ENCODE measurements at regions not wholly inside any gene's neighbourhood (a gene's known extent, or its start where the extent isn't known, plus 50 kb on each side); places are given as distances from the start of the nearest gene placed in this dataset.
A peak's percentile ranks its signal among the peaks of the same experiment; 100 is the strongest.

- H3K27ac Mint-ChIP-seq = no peak overlapping the region
- ATAC-seq (no peak), DNase-seq (ENCODE audit: low spot score) (no peak)
- no peak overlapping the region for H3K4me3 ChIP-seq
- no peak overlapping the region for H2AFZ ChIP-seq
- H3K4me1 Mint-ChIP-seq = no peaks in the 10 kb centered on the region
- no peaks in the 10 kb centered on the region for H3K27me3 ChIP-seq (ENCODE audit: insufficient read depth)
- no peaks in the 10 kb centered on the region for H3K36me3 ChIP-seq (ENCODE audit: insufficient read depth)
- peaks cover 5% of the 10 kb centered on the region for H3K27me3 Mint-ChIP-seq (ENCODE audit: insufficient read depth, low read depth, poor library complexity)
- no peak overlapping the region for H3K4me3 Mint-ChIP-seq
- TF ChIP-seq CREB1 (CRISPR knock-in tag; IDR thresholded peaks at IDR 0.05; ENCODE audit: low read depth) (no peak), ZNF114 (CRISPR knock-in tag; IDR thresholded peaks at IDR 0.05) (no peak), STAT1 (IDR thresholded peaks at IDR 0.05; ENCODE audit: unreplicated experiment) (no peak), NANOG (IDR thresholded peaks at IDR 0.05; ENCODE audit: borderline replicate concordance) (no peak)
- TF ChIP-seq, protein P1, sequence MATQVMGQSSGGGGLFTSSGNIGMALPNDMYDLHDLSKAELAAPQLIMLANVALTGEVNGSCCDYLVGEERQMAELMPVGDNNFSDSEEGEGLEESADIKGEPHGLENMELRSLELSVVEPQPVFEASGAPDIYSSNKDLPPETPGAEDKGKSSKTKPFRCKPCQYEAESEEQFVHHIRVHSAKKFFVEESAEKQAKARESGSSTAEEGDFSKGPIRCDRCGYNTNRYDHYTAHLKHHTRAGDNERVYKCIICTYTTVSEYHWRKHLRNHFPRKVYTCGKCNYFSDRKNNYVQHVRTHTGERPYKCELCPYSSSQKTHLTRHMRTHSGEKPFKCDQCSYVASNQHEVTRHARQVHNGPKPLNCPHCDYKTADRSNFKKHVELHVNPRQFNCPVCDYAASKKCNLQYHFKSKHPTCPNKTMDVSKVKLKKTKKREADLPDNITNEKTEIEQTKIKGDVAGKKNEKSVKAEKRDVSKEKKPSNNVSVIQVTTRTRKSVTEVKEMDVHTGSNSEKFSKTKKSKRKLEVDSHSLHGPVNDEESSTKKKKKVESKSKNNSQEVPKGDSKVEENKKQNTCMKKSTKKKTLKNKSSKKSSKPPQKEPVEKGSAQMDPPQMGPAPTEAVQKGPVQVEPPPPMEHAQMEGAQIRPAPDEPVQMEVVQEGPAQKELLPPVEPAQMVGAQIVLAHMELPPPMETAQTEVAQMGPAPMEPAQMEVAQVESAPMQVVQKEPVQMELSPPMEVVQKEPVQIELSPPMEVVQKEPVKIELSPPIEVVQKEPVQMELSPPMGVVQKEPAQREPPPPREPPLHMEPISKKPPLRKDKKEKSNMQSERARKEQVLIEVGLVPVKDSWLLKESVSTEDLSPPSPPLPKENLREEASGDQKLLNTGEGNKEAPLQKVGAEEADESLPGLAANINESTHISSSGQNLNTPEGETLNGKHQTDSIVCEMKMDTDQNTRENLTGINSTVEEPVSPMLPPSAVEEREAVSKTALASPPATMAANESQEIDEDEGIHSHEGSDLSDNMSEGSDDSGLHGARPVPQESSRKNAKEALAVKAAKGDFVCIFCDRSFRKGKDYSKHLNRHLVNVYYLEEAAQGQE (IDR thresholded peaks at IDR 0.05; ENCODE audit: unreplicated experiment) = no peak
- TF ChIP-seq, protein P2, sequence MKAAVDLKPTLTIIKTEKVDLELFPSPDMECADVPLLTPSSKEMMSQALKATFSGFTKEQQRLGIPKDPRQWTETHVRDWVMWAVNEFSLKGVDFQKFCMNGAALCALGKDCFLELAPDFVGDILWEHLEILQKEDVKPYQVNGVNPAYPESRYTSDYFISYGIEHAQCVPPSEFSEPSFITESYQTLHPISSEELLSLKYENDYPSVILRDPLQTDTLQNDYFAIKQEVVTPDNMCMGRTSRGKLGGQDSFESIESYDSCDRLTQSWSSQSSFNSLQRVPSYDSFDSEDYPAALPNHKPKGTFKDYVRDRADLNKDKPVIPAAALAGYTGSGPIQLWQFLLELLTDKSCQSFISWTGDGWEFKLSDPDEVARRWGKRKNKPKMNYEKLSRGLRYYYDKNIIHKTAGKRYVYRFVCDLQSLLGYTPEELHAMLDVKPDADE (IDR thresholded peaks at IDR 0.05) = no peak
- no peaks in the 10 kb centered on the region for H3F3A ChIP-seq (replicated peaks; ENCODE audit: low read depth)
- no peak overlapping the region for H3K4me2 ChIP-seq
- peaks cover 98% of the 10 kb centered on the region for H3K9me3 Mint-ChIP-seq
- H4K20me1 ChIP-seq (replicated peaks; ENCODE audit: insufficient read depth) = no peaks in the 10 kb centered on the region
- peaks cover 70% of the 10 kb centered on the region for H3K36me3 Mint-ChIP-seq (ENCODE audit: low read depth)
- no peaks in the 10 kb centered on the region for H3K9me2 ChIP-seq (ENCODE audit: insufficient read depth)
- no peak overlapping the region for H3K27ac ChIP-seq (ENCODE audit: low read depth)
- no peaks in the 10 kb centered on the region for H3K4me1 ChIP-seq (ENCODE audit: insufficient read depth)
- H3K79me2 ChIP-seq (replicated peaks; ENCODE audit: insufficient read depth) = no peaks in the 10 kb centered on the region
Measured at GRCh38 chr7:68925241-68925640, 673.0 kb upstream of the AUTS2 start.

GRCh38 chr7:68929781-68930261 lies 668.5 kb upstream of the AUTS2 start:
- Mint-ChIP-seq H3K27me3 (ENCODE audit: insufficient read depth, low read depth, poor library complexity) (peaks cover 2% of the 10 kb centered on the region), H3K27ac (no peak overlapping the region), H3K9me3 (peaks cover 98% of the 10 kb centered on the region), H3K36me3 (ENCODE audit: low read depth) (peaks cover 64% of the 10 kb centered on the region), H3K4me3 (no peak overlapping the region), H3K4me1 (no peaks in the 10 kb centered on the region)
- no peaks in the 10 kb centered on the region for H3K79me2 ChIP-seq (replicated peaks; ENCODE audit: insufficient read depth)
- H3K4me2 ChIP-seq = no peak overlapping the region
- no peak overlapping the region for H3K4me3 ChIP-seq
- H2AFZ ChIP-seq = 0 out of 2 replicates have a peak overlapping the region, but pooled peaks have one; percentile 28
- no peaks in the 10 kb centered on the region for H3F3A ChIP-seq (replicated peaks; ENCODE audit: low read depth)
- no peak overlapping the region for H3K27ac ChIP-seq (ENCODE audit: low read depth)
- H3K36me3 ChIP-seq (ENCODE audit: insufficient read depth) = no peaks in the 10 kb centered on the region
- H3K9me2 ChIP-seq (ENCODE audit: insufficient read depth) = no peaks in the 10 kb centered on the region
- DNase-seq (ENCODE audit: low spot score) (no peak), ATAC-seq (no peak)
- H3K27me3 ChIP-seq (ENCODE audit: insufficient read depth) = no peaks in the 10 kb centered on the region
- no peaks in the 10 kb centered on the region for H4K20me1 ChIP-seq (replicated peaks; ENCODE audit: insufficient read depth)
- H3K4me1 ChIP-seq (ENCODE audit: insufficient read depth) = no peaks in the 10 kb centered on the region
- TF ChIP-seq CTCF (conservative IDR thresholded peaks at IDR 0.05; ENCODE audit: low read depth in 2 of 2) = no peak
- TF ChIP-seq ZNF114 (CRISPR knock-in tag; IDR thresholded peaks at IDR 0.05) = no peak
- TF ChIP-seq POLR2AphosphoS5 (IDR thresholded peaks at IDR 0.05; ENCODE audit: low read depth) = no peak
- TF ChIP-seq, protein P1 (IDR thresholded peaks at IDR 0.05; ENCODE audit: unreplicated experiment) = no peak
- TF ChIP-seq NANOG (IDR thresholded peaks at IDR 0.05; ENCODE audit: borderline replicate concordance) = no peak
- no peak for TF ChIP-seq STAT1 (IDR thresholded peaks at IDR 0.05; ENCODE audit: unreplicated experiment)
- no peak for TF ChIP-seq EZH2 (IDR thresholded peaks at IDR 0.05; ENCODE audit: low read depth, unreplicated experiment)
- TF ChIP-seq ZNF331 (CRISPR knock-in tag; IDR thresholded peaks at IDR 0.05; ENCODE audit: low read depth) = no peak
- TF ChIP-seq, protein P2 (IDR thresholded peaks at IDR 0.05) = no peak
- TF ChIP-seq EZH2phosphoT487 (IDR thresholded peaks at IDR 0.05; ENCODE audit: unreplicated experiment) = no peak
